ENCODE measurements at regions not wholly inside any gene's neighbourhood (a gene's known extent, or its start where the extent isn't known, plus 50 kb on each side); places are given as distances from the start of the nearest gene placed in this dataset.

GRCh38 chr2:204373942-204374341 is 171.3 kb upstream of the PARD3B start:
- intact Hi-C loops (cut with DNase I; ENCODE audit: low total_unique reads): no loop called here
- DNase-seq: no peak
- TF ChIP-seq POLR2A (IDR thresholded peaks at IDR 0.05) (no peak), CTCF (IDR thresholded peaks at IDR 0.05) (no peak)
- Histone ChIP-seq H3K4me3 (no peak overlapping the region), H3K36me3 (no peaks in the 10 kb centered on the region), H3K4me1 (no peaks in the 10 kb centered on the region), H3K27ac (no peak overlapping the region), H3K9me3 (no peaks in the 10 kb centered on the region), H3K27me3 (no peaks in the 10 kb centered on the region)

- no peak for DNase-seq
- Histone ChIP-seq H3K4me1 (no peaks in the 10 kb centered on the region), H3K9me3 (no peaks in the 10 kb centered on the region), H3K36me3 (no peaks in the 10 kb centered on the region), H3K27ac (no peak overlapping the region), H3K4me3 (no peak overlapping the region), H3K27me3 (no peaks in the 10 kb centered on the region)
- TF ChIP-seq CTCF (IDR thresholded peaks at IDR 0.05) (no peak), POLR2A (IDR thresholded peaks at IDR 0.05) (no peak)
- intact Hi-C loops (cut with DNase I; ENCODE audit: low total_unique reads): no loop called here
Measured at GRCh38 chr2:204380141-204380881, 165.0 kb upstream of the PARD3B start.

GRCh38 chr2:204386668-204387067 is 158.6 kb upstream of the PARD3B start:
- no peaks in the 10 kb centered on the region for H3K36me3 ChIP-seq
- H3K9me3 ChIP-seq: no peaks in the 10 kb centered on the region
- no peaks in the 10 kb centered on the region for H3K4me1 ChIP-seq
- H3K27ac ChIP-seq: no peak overlapping the region
- intact Hi-C loops (cut with DNase I; ENCODE audit: low total_unique reads): no loop called here
- no peak for DNase-seq
- H3K27me3 ChIP-seq: no peaks in the 10 kb centered on the region
- TF ChIP-seq POLR2A (IDR thresholded peaks at IDR 0.05): no peak
- TF ChIP-seq CTCF (IDR thresholded peaks at IDR 0.05): no peak
- H3K4me3 ChIP-seq: no peak overlapping the region

- H3K9me3 ChIP-seq: no peaks in the 10 kb centered on the region
- H3K4me1 ChIP-seq: no peaks in the 10 kb centered on the region
- no peak for DNase-seq
- no peaks in the 10 kb centered on the region for H3K36me3 ChIP-seq
- TF ChIP-seq CTCF (IDR thresholded peaks at IDR 0.05) (no peak), POLR2A (IDR thresholded peaks at IDR 0.05) (no peak)
- no peak overlapping the region for H3K27ac ChIP-seq
- H3K4me3 ChIP-seq: no peak overlapping the region
- intact Hi-C loops (cut with DNase I; ENCODE audit: low total_unique reads): no loop called here
- H3K27me3 ChIP-seq: no peaks in the 10 kb centered on the region
Measured at GRCh38 chr2:204389120-204389519, 156.2 kb upstream of the PARD3B start.

GRCh38 chr2:204389856-204390255 is 155.4 kb upstream of the PARD3B start:
- TF ChIP-seq CTCF (IDR thresholded peaks at IDR 0.05) (no peak), POLR2A (IDR thresholded peaks at IDR 0.05) (no peak)
- H3K27ac ChIP-seq: no peak overlapping the region
- H3K9me3 ChIP-seq: no peaks in the 10 kb centered on the region
- intact Hi-C loops (cut with DNase I; ENCODE audit: low total_unique reads): no loop called here
- no peaks in the 10 kb centered on the region for H3K4me1 ChIP-seq
- no peaks in the 10 kb centered on the region for H3K27me3 ChIP-seq
- H3K4me3 ChIP-seq: no peak overlapping the region
- DNase-seq: no peak
- no peaks in the 10 kb centered on the region for H3K36me3 ChIP-seq

Data from uterus (tissue), 3 donors.